ENCODE measurements at regions not wholly inside any gene's neighbourhood (a gene's known extent, or its start where the extent isn't known, plus 50 kb on each side); places are given as distances from the start of the nearest gene placed in this dataset.
"Not testable (repeated sequence)": the region's sequence is repeated elsewhere in the genome, so short reads cannot be mapped to it uniquely, and the experiment has no call there.

- no peak for DNase-seq (ENCODE audit: low spot score)
Observed at GRCh38 chr2:226327830-226328229, 471.8 kb downstream of the IRS1 start.

- no peak for DNase-seq (ENCODE audit: low spot score)
Observed at GRCh38 chr2:226325526-226325925, 474.1 kb downstream of the IRS1 start.

- no peak for DNase-seq (ENCODE audit: low spot score)
Observed at GRCh38 chr2:226320076-226320948, 479.3 kb downstream of the IRS1 start.

DNA sequence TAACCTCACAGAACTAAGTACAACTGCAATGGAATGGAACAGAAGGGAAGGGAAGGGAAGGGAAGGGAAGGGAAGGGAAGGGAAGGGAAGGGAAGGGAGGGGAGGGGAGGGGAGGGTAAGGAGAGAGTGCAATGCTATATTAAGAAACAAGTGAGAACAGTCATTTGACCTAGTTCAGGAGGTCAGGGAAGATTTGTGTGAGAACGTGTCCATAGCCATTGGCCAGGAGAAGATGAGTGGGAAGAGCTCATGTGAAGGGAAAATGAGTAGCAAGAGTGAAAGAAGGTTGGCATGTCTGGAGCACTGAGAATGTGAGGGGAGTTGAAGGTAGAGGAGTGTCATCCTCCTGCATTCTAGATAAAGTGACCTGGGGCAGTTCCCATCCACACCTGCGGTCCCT is 481.6 kb downstream of the IRS1 start:
- DNase-seq (ENCODE audit: low spot score), result no peak

- DNase-seq (ENCODE audit: low spot score), result no peak
Observed at GRCh38 chr2:226313060-226313459, 486.6 kb downstream of the IRS1 start.

GRCh38 chr2:226312155-226312554 is 487.5 kb downstream of the IRS1 start:
- DNase-seq (ENCODE audit: low spot score), result no peak

DNA sequence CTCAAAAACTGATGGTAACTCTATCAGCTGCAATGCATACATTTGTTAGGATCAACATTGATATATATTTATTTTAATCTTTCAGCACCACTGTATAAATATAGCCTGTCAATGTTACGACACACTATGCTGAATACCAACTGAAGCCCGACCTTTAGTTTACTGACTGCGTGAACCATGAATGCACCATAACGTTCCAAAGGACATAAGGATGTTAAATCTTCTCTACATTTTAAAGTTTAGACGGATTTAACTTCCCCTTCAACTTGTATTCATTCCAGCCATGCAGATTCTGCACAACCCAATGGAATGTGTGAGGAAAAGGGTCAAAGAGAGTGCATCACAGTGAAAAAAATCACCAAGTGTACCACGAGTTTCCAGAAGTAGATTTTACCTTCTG is 489.5 kb downstream of the IRS1 start:
- no peak for DNase-seq (ENCODE audit: low spot score)

DNA sequence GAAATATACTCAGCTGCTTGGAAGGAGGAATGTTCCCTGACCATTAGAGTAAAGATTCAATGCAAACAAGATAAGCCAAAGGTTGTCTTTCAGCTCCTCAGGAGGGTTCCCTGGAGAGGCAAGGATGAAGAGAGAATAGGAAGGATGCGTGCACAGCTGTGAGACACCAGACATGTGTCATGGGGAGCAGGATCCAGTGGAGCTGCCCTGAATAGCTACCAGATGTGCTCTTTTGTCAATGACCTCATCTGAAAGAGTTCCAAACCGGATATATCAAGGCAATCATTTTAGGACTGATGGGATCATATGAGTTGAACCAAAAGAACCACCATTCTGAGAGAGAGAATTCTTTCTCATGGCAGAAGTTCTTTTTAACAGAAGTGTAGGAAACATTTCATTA is 490.6 kb downstream of the IRS1 start:
- DNase-seq (ENCODE audit: low spot score), result no peak

- no peak for DNase-seq (ENCODE audit: low spot score)
Observed at GRCh38 chr2:226308323-226308680, 491.3 kb downstream of the IRS1 start.

GRCh38 chr2:226307487-226308322 is 491.9 kb downstream of the IRS1 start:
- no peak for DNase-seq (ENCODE audit: low spot score)

DNA sequence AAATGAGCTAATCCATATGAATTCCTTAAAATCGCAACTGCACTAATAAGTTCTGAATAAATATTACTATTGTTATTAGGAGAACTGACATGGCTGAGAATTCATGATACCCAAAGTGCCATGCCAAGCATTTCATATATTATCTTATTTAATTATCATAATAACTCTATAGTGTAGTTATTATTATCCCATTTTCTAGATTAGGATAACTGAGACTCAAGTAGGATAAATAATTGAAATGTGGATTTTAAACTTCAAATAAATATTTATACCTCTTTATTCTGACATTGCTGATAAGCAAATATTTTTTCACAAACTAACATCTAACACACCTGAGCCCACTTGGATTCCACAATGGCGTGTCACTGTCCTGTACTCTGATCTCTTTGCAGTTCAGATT is 492.7 kb downstream of the IRS1 start:
- DNase-seq (ENCODE audit: low spot score), result no peak

- DNase-seq (ENCODE audit: low spot score), result no peak
Observed at GRCh38 chr2:226304308-226304707, 495.3 kb downstream of the IRS1 start.

DNA sequence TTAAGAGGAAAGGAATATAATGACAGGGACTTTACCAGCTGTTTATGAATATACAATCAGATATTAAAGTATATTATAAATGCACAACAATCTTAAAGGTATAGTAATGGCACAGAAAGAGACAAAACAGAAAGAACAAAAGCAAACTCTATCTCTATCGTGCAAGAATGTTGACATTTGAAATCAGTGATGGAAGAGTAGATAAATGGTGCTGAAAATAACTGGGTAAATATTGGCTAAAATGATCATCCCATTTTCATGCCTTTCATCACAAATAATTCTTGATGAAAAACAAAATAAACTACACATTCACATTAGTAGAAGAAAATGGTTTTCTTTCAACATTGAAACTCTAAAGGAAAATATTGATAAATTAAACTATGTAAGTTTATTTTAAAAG is 495.9 kb downstream of the IRS1 start:
- DNase-seq (ENCODE audit: low spot score), result no peak

DNA sequence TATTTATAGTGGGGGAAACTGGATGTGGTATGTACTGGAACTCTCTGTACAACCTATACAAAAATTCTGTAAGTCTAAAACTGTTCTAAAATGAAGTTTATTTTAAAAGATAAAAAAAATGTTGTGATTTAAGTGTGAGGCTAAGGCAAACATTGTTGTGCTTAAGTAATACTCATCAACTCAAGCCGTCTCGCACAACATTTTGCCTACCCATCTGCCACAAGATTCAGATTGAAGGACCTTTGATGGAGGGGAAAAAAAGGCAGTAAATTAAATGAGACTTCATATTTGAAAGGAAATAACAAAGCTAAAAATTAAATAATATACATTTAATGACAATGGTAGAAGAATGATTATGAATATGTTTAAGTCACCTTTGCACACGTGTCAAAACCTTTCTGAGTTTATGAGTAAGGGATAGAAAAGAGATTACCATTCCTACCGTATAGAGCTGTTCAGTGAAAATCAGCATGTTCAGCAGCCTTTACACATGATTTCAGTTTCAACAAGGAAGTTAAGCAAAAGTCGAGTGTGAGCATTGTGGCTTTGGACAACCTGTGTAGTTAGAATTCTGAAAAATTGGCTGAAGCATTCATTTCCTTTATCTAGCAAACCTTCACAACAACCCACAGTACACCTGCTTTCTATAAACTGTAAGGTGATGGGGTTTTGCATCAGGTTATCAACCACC is 499.3 kb downstream of the IRS1 start:
- DNase-seq (ENCODE audit: low spot score), result no peak

GRCh38 chr2:226299771-226300170 is 499.8 kb downstream of the IRS1 start:
- no peak for DNase-seq (ENCODE audit: low spot score)

- DNase-seq (ENCODE audit: low spot score), result no peak
Observed at GRCh38 chr2:226295681-226296080, 503.9 kb downstream of the IRS1 start.

- no peak for DNase-seq (ENCODE audit: low spot score)
Observed at GRCh38 chr2:226295123-226295522, 504.5 kb downstream of the IRS1 start.

- DNase-seq (ENCODE audit: low spot score), result not testable (repeated sequence)
Observed at GRCh38 chr2:226291281-226291680, 508.3 kb downstream of the IRS1 start.

- no peak for DNase-seq (ENCODE audit: low spot score)
Observed at GRCh38 chr2:226286916-226287315, 512.7 kb downstream of the IRS1 start.

GRCh38 chr2:226283796-226284195 is 515.8 kb downstream of the IRS1 start:
- no peak for DNase-seq (ENCODE audit: low spot score)

DNA sequence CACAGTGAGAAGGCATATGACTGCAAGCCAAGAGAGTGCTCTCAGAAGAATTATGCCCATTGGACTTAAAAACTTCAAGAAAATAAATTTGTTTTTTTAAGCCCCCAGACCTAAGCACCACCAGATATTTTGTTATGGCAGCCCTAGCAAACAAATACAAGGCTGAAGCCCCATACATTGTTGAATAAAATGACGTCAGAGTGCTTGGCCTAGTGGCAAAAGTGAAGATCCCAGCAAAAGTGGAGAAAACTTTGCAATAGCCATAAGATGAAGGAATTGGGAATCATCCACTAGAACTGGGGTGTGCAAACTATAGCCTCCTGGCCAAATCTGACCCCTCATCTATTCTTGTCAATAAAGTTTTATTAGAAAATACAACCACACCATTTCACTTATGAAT is 517.5 kb downstream of the IRS1 start:
- no peak for DNase-seq (ENCODE audit: low spot score)

DNA sequence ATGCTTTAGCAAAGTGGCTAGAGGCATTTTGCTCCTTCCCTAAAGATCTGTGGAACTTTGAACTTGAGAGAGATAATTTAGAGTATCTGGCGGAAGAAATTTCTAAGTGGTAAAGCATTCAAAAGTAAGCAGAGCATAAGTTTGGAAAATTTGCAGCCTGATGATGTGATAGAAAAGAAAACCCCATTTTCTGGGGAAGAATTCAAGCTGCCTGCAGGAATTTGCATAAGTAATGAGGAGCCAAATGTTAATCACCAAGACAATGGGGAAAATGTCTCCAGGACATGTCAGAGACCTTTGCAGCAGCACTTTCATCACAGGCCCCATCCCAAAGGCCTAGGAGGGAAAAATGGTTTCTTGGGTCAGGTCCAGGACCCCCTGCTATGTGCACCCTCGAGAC is 519.5 kb downstream of the IRS1 start:
- DNase-seq (ENCODE audit: low spot score), result not testable (repeated sequence)

DNA sequence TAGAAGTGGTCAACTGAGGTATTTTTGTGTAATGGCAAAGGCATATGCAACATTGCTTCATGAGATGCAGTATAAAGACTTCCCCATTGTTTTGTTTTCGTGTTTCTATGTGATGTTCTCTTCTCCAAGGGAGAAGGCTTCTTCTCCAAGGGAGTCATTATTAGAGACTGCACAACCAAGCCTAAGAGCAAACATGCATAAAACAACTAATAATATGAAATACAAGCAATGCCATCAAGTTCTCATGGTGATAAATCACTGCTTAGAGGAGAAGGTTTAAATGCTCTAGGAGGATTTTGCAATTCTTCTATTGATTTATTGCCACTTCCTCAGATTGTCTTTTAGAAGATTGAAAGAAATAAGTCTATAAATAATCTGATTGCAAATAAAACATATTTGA is 524.4 kb downstream of the IRS1 start:
- no peak for DNase-seq (ENCODE audit: low spot score)

Data from kidney capillary endothelial cell (primary cell).